ENCODE measurements at regions not wholly inside any gene's neighbourhood (a gene's known extent, or its start where the extent isn't known, plus 50 kb on each side); places are given as distances from the start of the nearest gene placed in this dataset.

DNA sequence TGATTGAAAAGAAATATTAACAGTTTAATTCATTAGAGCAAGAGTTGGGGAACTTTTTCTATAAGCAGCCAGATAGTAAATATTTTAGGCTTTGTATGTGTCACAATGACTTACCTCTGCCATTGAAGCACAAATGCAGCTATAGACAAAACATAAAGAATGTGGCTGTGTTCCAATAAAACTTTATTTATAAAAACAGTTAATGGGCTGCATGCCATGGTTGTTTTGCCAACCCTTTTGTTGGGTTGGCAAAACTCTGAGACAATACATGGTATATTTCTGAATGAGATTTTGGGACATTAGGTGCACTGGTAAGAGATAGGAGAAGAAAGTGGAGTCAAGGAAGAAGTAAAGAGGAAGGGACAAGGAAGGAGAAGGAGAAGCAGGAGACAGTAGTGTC is 61.8 kb upstream of the CERS6 start:
- no peaks in the 10 kb centered on the region for H3K36me3 Mint-ChIP-seq (ENCODE audit: insufficient read depth, unreplicated experiment)
- ChIA-PET CTCF (no interaction called here), POLR2A (no interaction called here)
- Histone ChIP-seq H3K36me3 (ENCODE audit: control insufficient read depth, insufficient read depth, low read length) (no peaks in the 10 kb centered on the region), H3K9me3 (no peaks in the 10 kb centered on the region), H3K27me3 (replicated peaks; ENCODE audit: control insufficient read depth, insufficient read depth, low read length) (no peaks in the 10 kb centered on the region), H3K4me3 (ENCODE audit: low read depth, low read length) (no peak overlapping the region), H3K4me1 (no peaks in the 10 kb centered on the region)
- intact Hi-C loops (cut with micrococcal nuclease; ENCODE audit: unreplicated experiment) = no loop called here
- no peak overlapping the region for H3K4me3 Mint-ChIP-seq (ENCODE audit: unreplicated experiment)
- H3K27ac Mint-ChIP-seq (ENCODE audit: unreplicated experiment) = no peak overlapping the region
- H3K27me3 Mint-ChIP-seq (ENCODE audit: insufficient read depth, unreplicated experiment) = peaks cover 2% of the 10 kb centered on the region
- no peaks in the 10 kb centered on the region for H3K4me1 Mint-ChIP-seq (ENCODE audit: low read depth, unreplicated experiment)
- DNase-seq = no peak
- TF ChIP-seq, protein P1, sequence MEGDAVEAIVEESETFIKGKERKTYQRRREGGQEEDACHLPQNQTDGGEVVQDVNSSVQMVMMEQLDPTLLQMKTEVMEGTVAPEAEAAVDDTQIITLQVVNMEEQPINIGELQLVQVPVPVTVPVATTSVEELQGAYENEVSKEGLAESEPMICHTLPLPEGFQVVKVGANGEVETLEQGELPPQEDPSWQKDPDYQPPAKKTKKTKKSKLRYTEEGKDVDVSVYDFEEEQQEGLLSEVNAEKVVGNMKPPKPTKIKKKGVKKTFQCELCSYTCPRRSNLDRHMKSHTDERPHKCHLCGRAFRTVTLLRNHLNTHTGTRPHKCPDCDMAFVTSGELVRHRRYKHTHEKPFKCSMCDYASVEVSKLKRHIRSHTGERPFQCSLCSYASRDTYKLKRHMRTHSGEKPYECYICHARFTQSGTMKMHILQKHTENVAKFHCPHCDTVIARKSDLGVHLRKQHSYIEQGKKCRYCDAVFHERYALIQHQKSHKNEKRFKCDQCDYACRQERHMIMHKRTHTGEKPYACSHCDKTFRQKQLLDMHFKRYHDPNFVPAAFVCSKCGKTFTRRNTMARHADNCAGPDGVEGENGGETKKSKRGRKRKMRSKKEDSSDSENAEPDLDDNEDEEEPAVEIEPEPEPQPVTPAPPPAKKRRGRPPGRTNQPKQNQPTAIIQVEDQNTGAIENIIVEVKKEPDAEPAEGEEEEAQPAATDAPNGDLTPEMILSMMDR (IDR thresholded peaks at IDR 0.05; ENCODE audit: insufficient read depth in 1 of 2, low read depth in 1 of 2, low read length in 1 of 2, severe bottlenecking in 1 of 2, unreplicated experiment in 1 of 2) = no peak
- no TSS peak for BruUV-seq (replicated peaks)
- no peaks in the 10 kb centered on the region for H3K9me3 Mint-ChIP-seq (ENCODE audit: unreplicated experiment)

DNA sequence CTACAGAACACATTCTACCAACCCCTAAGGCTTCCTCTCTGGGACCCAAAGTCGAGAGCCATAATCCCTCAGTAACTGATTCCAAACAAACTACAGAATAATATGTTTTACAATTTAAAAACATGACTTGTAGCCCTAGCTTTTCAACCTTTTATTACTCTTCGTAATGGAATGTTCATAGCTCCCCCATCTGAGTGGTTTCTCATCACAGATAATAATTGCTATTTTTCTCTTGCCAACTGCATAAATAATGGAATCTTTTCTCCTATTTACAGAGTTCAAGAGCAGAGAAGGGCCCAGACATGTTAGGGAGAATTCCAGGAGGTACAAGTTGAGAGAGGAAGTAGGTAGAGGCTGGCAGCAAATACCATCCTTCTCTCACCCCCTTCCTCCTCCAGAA is 59.9 kb upstream of the CERS6 start:
- intact Hi-C loops (cut with micrococcal nuclease; ENCODE audit: unreplicated experiment) = no loop called here
- TF ChIP-seq, protein P1 (IDR thresholded peaks at IDR 0.05; ENCODE audit: insufficient read depth in 1 of 2, low read depth in 1 of 2, low read length in 1 of 2, severe bottlenecking in 1 of 2, unreplicated experiment in 1 of 2) = no peak

DNA sequence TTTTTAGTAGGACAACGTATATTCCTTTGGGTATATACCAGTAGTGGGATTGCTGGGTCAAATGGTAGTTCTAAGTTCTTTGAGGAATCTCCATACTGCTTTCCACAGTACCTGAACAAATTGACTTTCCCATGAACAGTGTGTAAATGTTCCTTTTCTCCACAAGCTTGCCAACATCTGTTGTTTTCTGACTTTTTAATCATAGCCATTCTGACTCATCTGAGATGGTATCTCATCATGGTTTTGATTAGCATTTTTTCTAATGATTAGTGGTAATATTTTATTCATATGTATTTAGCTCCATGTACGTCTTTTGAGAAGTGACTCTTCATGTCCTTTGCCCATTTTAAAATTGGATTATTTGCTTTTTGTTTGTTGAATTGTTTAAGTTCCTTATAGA is 58.4 kb upstream of the CERS6 start:
- H3K27ac Mint-ChIP-seq (ENCODE audit: unreplicated experiment) = no peak overlapping the region
- H3K36me3 ChIP-seq (ENCODE audit: control insufficient read depth, insufficient read depth, low read length) = no peaks in the 10 kb centered on the region
- no peaks in the 10 kb centered on the region for H3K27me3 ChIP-seq (replicated peaks; ENCODE audit: control insufficient read depth, insufficient read depth, low read length)
- no peaks in the 10 kb centered on the region for H3K36me3 Mint-ChIP-seq (ENCODE audit: insufficient read depth, unreplicated experiment)
- no TSS peak for BruUV-seq (replicated peaks)
- intact Hi-C loops (cut with micrococcal nuclease; ENCODE audit: unreplicated experiment) = no loop called here
- POLR2A ChIA-PET = no interaction called here
- no peaks in the 10 kb centered on the region for H3K9me3 ChIP-seq
- H3K27me3 Mint-ChIP-seq (ENCODE audit: insufficient read depth, unreplicated experiment) = peaks cover 2% of the 10 kb centered on the region
- peaks cover 9% of the 10 kb centered on the region for H3K4me1 Mint-ChIP-seq (ENCODE audit: low read depth, unreplicated experiment)
- peaks cover 5% of the 10 kb centered on the region; the same call in 1 of the 2 replicates for H3K4me1 ChIP-seq
- no peaks in the 10 kb centered on the region for H3K9me3 Mint-ChIP-seq (ENCODE audit: unreplicated experiment)
- no peak for DNase-seq
- no peak overlapping the region for H3K4me3 ChIP-seq (ENCODE audit: low read depth, low read length)
- CTCF ChIA-PET = no interaction called here
- TF ChIP-seq, protein P1 (IDR thresholded peaks at IDR 0.05; ENCODE audit: insufficient read depth in 1 of 2, low read depth in 1 of 2, low read length in 1 of 2, severe bottlenecking in 1 of 2, unreplicated experiment in 1 of 2) = no peak
- no peak overlapping the region for H3K4me3 Mint-ChIP-seq (ENCODE audit: unreplicated experiment)

More for the DNA sequence above, 59.9 kb upstream of the CERS6 start:
- H3K9me3 Mint-ChIP-seq (ENCODE audit: unreplicated experiment) = no peaks in the 10 kb centered on the region
- H3K27me3 Mint-ChIP-seq (ENCODE audit: insufficient read depth, unreplicated experiment) = peaks cover 2% of the 10 kb centered on the region
- no peaks in the 10 kb centered on the region for H3K4me1 Mint-ChIP-seq (ENCODE audit: low read depth, unreplicated experiment)
- H3K4me3 Mint-ChIP-seq (ENCODE audit: unreplicated experiment) = no peak overlapping the region
- no peak overlapping the region for H3K4me3 ChIP-seq (ENCODE audit: low read depth, low read length)
- no peaks in the 10 kb centered on the region for H3K4me1 ChIP-seq
- no TSS peak for BruUV-seq (replicated peaks)
- no peaks in the 10 kb centered on the region for H3K9me3 ChIP-seq
- ChIA-PET CTCF (no interaction called here), POLR2A (no interaction called here)
- no peak overlapping the region for H3K27ac Mint-ChIP-seq (ENCODE audit: unreplicated experiment)
- no peaks in the 10 kb centered on the region for H3K36me3 Mint-ChIP-seq (ENCODE audit: insufficient read depth, unreplicated experiment)
- H3K27me3 ChIP-seq (replicated peaks; ENCODE audit: control insufficient read depth, insufficient read depth, low read length) = no peaks in the 10 kb centered on the region
- no peaks in the 10 kb centered on the region for H3K36me3 ChIP-seq (ENCODE audit: control insufficient read depth, insufficient read depth, low read length)
- no peak for DNase-seq

Measured in Caco-2 (cell line).